Stimulated activated naive B cell treated with anti-CD40 and anti-IgM and Interleukin-4, amounts not matched to agents 10 μg/mL and 1 μg/mL and 100 μg/mL, for 72 hours (primary cell): ENCODE measurements at regions not wholly inside any gene's neighbourhood (a gene's known extent, or its start where the extent isn't known, plus 50 kb on each side); places are given as distances from the start of the nearest gene placed in this dataset.

Source experiments
- ATAC-seq, 2 donors: fragments of 150-1000 bp; cut with Tn5 transposase; replicated peaks; 2 replicates each; pipeline ENCODE4 v1.10.0; 2021; ENCODE audit warnings: moderate library complexity in 1 of 2
- DNase-seq: peaks from one replicate; pipeline ENCODE4 v3.0.0; 2021
- H3K27ac Mint-ChIP-seq: one replicate; pipeline ENCODE4 v1.8.0; 2022; ENCODE audit warnings: mild to moderate bottlenecking, mixed read lengths
- H3K27me3 Mint-ChIP-seq, 2 donors: one replicate each; pipeline ENCODE4 v1.8.0; 2022; ENCODE audit warnings: mixed read lengths in 2 of 2
- H3K36me3 Mint-ChIP-seq, 2 donors: one replicate each; pipeline ENCODE4 v1.8.0; 2022; ENCODE audit warnings: mixed read lengths in 2 of 2, mild to moderate bottlenecking in 1 of 2
- H3K4me1 Mint-ChIP-seq, 2 donors: one replicate each; pipeline ENCODE4 v1.8.0; 2022; ENCODE audit warnings: mixed read lengths in 2 of 2, mild to moderate bottlenecking in 1 of 2
- H3K4me3 Mint-ChIP-seq, 2 donors: one replicate each; pipeline ENCODE4 v1.8.0; 2022; ENCODE audit warnings: mild to moderate bottlenecking in 2 of 2, mixed read lengths in 2 of 2, moderate library complexity in 1 of 2
- H3K9me3 Mint-ChIP-seq, 2 donors: one replicate each; pipeline ENCODE4 v1.8.0; 2022; ENCODE audit warnings: mixed read lengths in 2 of 2, mild to moderate bottlenecking in 1 of 2

DNA sequence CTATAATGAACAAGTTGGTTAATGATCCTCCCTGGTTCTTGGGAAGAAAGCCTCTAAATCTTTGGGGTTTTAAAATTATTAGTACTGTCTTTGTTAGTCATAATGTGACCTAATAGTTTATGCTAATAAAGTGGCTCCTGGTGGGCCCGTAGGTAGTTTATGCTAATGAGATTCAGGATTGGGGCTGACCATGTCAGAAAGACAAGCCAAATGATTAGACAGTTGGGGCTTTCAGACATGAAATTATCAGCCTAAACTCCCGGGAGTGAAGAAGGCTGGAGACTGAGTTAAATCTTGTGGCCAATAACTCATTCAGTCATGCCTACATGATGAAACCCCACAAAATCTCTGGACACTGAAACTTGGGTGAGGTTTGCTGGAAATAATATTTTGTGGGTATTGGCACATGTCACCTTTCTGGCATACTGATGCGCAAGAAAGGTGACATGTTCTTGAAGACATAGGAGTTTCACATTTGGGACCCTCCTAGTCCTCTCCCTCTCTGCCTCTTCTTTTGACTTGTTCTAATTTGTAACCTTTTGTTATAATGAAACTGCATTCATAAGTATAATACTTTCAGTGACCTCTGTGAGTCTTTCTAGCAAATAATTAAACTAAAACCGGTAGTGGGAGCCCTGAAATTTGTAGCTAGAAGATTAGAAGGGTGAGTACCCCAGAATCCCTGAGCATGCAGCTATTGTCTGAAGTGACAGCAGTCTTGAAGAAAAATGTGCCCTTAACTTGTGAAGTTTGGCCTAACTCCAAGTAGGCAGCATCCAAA is 196.8 kb upstream of the FSTL5 start:
- Mint-ChIP-seq H3K36me3 (no peaks in the 10 kb centered on the region), H3K9me3 (peaks cover 0 to 2% of the 10 kb centered on the region in 2 donors), H3K27ac (no peak overlapping the region), H3K4me1 (no peaks in the 10 kb centered on the region), H3K27me3 (no peaks in the 10 kb centered on the region), H3K4me3 (no peak overlapping the region)
- ATAC-seq (no peak), DNase-seq (no peak)

DNA sequence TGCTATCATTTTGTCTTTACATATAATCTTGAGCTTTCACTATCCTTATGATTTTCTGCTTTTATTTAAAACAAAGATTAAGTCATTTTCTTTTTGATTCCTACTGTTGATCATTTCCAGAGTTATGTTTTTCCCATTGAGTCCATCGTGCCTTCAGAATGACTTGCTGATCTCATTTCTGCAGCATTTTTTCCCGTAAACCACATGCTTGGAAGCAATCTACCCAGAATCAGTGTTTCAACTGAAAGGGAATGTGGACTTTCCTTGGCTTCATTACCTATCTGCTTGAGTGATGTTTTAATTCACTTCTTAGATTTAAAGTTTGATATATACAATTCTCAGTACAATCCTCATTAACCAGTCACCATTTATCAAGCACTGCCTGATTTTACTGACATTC is 192.4 kb upstream of the FSTL5 start:
- no peaks in the 10 kb centered on the region for H3K9me3 Mint-ChIP-seq
- ATAC-seq, result no peak
- no peak overlapping the region for H3K27ac Mint-ChIP-seq
- DNase-seq, result no peak
- H3K27me3 Mint-ChIP-seq, result no peaks in the 10 kb centered on the region
- H3K4me1 Mint-ChIP-seq, result no peaks in the 10 kb centered on the region
- no peaks in the 10 kb centered on the region for H3K36me3 Mint-ChIP-seq
- no peak overlapping the region for H3K4me3 Mint-ChIP-seq

DNA sequence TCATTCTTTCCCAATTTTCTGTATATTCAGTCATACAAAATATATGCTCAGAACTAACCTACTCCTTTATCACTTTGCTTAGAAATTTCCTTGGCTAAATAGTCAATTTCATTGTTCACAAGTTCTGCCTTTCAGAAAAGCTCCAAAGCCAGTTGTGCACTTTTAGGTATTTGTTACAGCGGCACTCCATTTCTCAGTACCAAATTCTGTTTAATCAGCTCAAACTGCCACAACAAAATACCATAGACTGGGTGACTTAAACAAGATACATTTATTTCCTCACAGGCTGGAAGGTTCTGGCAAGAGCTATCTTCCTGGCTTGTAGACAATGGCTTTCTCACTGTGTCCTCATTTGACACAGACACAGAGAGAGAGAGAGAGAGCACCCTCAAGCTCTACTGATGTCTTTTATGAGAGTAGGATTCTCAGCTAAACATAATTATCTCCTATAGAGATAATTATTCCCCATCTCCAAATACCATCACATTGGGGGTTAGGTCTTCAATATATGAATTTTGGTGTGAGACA is 188.8 kb upstream of the FSTL5 start:
- Mint-ChIP-seq H3K9me3 (no peaks in the 10 kb centered on the region), H3K27me3 (no peaks in the 10 kb centered on the region), H3K4me1 (no peaks in the 10 kb centered on the region), H3K27ac (no peak overlapping the region), H3K4me3 (no peak overlapping the region), H3K36me3 (no peaks in the 10 kb centered on the region)
- ATAC-seq (no peak), DNase-seq (no peak)

GRCh38 chr4:162350331-162350730 is 186.5 kb upstream of the FSTL5 start:
- no peak overlapping the region for H3K4me3 Mint-ChIP-seq
- H3K27ac Mint-ChIP-seq, result no peak overlapping the region
- H3K27me3 Mint-ChIP-seq, result no peaks in the 10 kb centered on the region
- H3K4me1 Mint-ChIP-seq, result peaks cover 0 to 3% of the 10 kb centered on the region in 2 donors
- DNase-seq (no peak), ATAC-seq (no peak)
- H3K36me3 Mint-ChIP-seq, result no peaks in the 10 kb centered on the region
- no peaks in the 10 kb centered on the region for H3K9me3 Mint-ChIP-seq

- Mint-ChIP-seq H3K4me3 (no peak overlapping the region), H3K36me3 (no peaks in the 10 kb centered on the region), H3K27ac (no peak overlapping the region), H3K4me1 (peaks cover 0 to 3% of the 10 kb centered on the region in 2 donors), H3K27me3 (no peaks in the 10 kb centered on the region), H3K9me3 (no peaks in the 10 kb centered on the region)
- no peak for ATAC-seq
- no peak for DNase-seq
These were observed 185.6 kb upstream of the FSTL5 start for GRCh38 chr4:162349395-162349794.

GRCh38 chr4:162347842-162348213 is 184.0 kb upstream of the FSTL5 start:
- Mint-ChIP-seq H3K36me3 (no peaks in the 10 kb centered on the region), H3K27me3 (no peaks in the 10 kb centered on the region), H3K9me3 (peaks cover 0 to 3% of the 10 kb centered on the region in 2 donors), H3K27ac (no peak overlapping the region), H3K4me1 (peaks cover 0 to 3% of the 10 kb centered on the region in 2 donors), H3K4me3 (no peak overlapping the region)
- DNase-seq (no peak), ATAC-seq (no peak)

DNA sequence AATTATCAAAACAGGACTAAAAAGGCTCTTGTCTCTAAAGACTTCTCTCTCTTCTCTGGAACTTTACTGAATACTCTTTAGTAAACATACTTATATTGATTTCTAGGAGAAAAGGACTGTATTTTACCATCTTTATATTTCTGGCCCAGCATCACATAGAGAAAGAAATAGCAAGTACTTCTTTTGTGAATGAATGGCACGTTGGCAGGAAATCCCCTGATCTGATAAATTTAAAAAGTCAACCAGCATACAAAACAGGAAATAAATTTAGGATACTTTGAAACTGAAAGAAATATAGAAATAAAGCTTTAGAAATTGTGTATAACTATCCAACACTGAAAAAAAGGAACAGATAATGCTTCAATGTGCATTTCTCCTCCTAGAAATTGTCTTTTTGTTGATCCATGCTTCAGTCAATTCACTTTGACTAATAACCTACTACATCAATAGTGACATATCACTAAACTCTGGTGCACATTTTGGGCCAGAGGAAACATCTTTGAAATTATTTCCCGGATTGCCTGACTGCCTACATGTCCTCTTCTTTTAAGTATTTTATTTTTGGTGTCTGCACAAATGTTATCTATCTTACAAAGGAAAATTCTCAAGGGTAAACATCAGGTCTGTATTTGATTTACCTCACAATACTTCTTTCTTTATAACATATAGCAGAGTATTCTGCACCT is 183.5 kb upstream of the FSTL5 start:
- no peak overlapping the region for H3K27ac Mint-ChIP-seq
- ATAC-seq (no peak), DNase-seq (no peak)
- peaks cover 0 to 3% of the 10 kb centered on the region in 2 donors for H3K4me1 Mint-ChIP-seq
- H3K27me3 Mint-ChIP-seq, result no peaks in the 10 kb centered on the region
- peaks cover 0 to 5% of the 10 kb centered on the region in 2 donors for H3K9me3 Mint-ChIP-seq
- H3K36me3 Mint-ChIP-seq, result no peaks in the 10 kb centered on the region
- no peak overlapping the region for H3K4me3 Mint-ChIP-seq

DNA sequence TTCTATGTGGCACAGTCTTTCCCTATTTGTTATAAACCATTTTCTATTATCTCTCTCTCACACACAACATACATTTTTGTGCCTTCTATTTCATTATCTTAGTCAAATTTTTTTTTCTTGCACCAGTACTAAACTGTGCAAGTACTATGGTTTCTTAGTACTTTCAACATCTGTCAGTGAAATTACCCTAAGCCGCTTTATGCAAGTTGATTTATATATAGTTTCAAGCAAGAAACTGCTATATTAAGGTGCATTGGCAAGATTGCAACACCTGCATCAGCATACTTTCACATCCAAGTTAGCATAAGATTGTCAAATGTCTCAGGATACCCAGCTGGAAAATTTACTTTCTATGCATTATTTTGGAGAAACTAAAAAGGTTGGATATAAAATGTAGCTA is 180.2 kb upstream of the FSTL5 start:
- DNase-seq (no peak), ATAC-seq (no peak)
- Mint-ChIP-seq H3K4me1 (peaks cover 0 to 3% of the 10 kb centered on the region in 2 donors), H3K36me3 (no peaks in the 10 kb centered on the region), H3K27me3 (no peaks in the 10 kb centered on the region), H3K27ac (no peak overlapping the region), H3K4me3 (no peak overlapping the region), H3K9me3 (peaks cover 0 to 5% of the 10 kb centered on the region in 2 donors)

DNA sequence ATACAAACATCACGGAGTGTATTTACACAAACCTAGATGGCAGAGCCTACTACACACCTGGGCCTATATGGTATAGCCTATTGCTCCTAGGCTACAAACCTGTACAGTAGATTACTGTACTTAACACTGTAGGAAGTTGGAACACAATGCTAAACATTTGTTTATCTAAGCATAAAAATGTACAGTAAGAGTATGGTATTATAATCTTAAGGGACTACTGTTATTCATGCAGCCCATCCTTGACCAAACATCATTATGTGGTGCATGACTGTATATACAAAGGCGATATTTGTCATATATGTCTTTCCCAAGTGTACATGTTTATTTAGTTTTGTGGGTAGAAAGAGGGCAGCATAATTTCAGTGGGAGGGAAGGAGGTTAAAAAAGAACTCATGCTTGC is 177.7 kb upstream of the FSTL5 start:
- Mint-ChIP-seq H3K27me3 (no peaks in the 10 kb centered on the region), H3K9me3 (peaks cover 0 to 5% of the 10 kb centered on the region in 2 donors), H3K4me1 (peaks cover 0 to 2% of the 10 kb centered on the region in 2 donors), H3K4me3 (no peak overlapping the region), H3K36me3 (no peaks in the 10 kb centered on the region), H3K27ac (no peak overlapping the region)
- DNase-seq (no peak), ATAC-seq (no peak)

DNA sequence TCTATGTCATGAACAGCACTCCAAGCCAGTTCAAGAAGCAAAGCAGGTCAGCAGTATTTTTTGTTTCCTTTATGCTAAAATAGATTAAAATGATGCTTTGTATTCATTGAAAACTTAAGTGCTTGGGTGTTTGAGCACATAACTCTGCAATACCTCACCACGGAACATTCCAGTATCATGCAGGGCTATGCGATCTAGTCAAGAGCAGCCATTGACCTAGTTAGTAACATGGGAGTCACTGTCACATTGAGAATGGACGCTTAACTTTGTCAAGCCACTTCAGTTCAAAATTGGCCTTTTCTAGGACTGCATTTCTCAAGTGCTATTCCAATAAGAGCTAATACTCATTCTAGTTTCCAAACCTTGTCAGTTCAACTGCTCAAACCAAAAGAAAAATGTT is 160.1 kb upstream of the FSTL5 start:
- no peak for ATAC-seq
- no peaks in the 10 kb centered on the region for H3K36me3 Mint-ChIP-seq
- no peaks in the 10 kb centered on the region for H3K9me3 Mint-ChIP-seq
- no peaks in the 10 kb centered on the region for H3K27me3 Mint-ChIP-seq
- H3K4me1 Mint-ChIP-seq, result no peaks in the 10 kb centered on the region
- H3K27ac Mint-ChIP-seq, result no peak overlapping the region
- DNase-seq, result no peak
- no peak overlapping the region for H3K4me3 Mint-ChIP-seq

DNA sequence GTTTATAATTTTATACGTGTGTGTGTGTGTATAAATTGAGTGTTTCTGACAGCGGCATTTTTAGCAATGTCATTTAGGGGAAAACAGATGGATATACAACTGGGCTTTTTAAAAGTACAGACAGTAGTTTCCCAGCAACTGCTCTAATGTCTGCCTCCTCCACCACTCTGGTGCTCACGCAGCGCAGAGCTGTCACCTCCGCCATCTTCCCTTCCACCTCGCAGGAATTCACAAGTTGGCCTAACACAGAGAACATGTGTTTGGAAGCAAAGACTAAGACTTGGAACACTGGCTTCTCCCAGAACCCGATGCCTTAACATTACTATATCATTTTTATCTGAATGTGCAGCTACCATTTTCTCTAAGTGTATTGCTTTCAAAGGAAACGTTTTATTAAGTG is 158.3 kb upstream of the FSTL5 start:
- no peaks in the 10 kb centered on the region for H3K9me3 Mint-ChIP-seq
- H3K27ac Mint-ChIP-seq, result no peak overlapping the region
- no peaks in the 10 kb centered on the region for H3K27me3 Mint-ChIP-seq
- ATAC-seq (no peak), DNase-seq (no peak)
- H3K36me3 Mint-ChIP-seq, result no peaks in the 10 kb centered on the region
- H3K4me1 Mint-ChIP-seq, result no peaks in the 10 kb centered on the region
- no peak overlapping the region for H3K4me3 Mint-ChIP-seq

DNA sequence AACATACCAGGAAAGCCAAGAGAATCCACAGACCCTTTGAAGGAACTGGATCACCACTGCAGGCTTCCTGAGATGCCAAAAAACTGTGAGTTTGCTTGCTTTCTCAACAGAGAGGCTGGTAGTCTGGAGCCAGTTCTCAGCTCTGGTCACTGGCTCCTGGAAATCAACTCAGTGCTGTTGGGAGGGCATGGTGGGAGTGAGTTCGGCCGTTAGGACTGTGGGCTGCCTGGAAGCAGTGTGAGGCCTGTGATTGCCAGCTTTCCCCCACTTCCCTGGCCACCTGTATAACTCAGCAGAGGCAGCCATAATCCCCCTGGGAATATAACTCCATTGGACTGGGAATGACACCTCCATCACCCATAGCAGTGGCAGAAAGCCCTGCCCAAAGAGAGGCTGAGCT is 122.0 kb upstream of the FSTL5 start:
- DNase-seq (no peak), ATAC-seq (no peak)
- Mint-ChIP-seq H3K4me1 (no peaks in the 10 kb centered on the region), H3K27me3 (no peaks in the 10 kb centered on the region), H3K27ac (no peak overlapping the region), H3K36me3 (no peaks in the 10 kb centered on the region), H3K4me3 (no peak overlapping the region), H3K9me3 (peaks cover 8 to 21% of the 10 kb centered on the region in 2 donors)

DNA sequence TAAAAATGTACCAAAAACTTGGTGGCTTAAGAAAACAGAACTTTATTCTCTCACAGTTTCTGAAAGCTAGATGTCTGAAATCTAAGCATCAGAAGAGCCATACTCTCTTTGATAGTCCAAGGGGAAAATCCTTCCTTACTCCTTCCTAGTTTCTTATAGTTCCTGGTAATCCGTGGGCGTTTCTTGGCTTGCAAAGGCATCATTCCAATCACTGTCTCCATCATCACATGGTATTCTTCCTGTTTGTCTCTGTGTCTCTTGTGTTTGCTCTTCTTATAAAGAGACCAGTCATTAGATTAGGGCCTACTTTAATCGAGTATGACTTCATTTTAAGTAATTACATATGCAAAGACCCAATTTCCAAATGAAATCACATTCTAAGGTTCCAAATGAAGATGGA is 118.9 kb upstream of the FSTL5 start:
- ATAC-seq (no peak), DNase-seq (no peak)
- Mint-ChIP-seq H3K27ac (no peak overlapping the region), H3K4me1 (no peaks in the 10 kb centered on the region), H3K4me3 (no peak overlapping the region), H3K9me3 (peaks cover 6 to 8% of the 10 kb centered on the region in 2 donors), H3K27me3 (no peaks in the 10 kb centered on the region), H3K36me3 (no peaks in the 10 kb centered on the region)

DNA sequence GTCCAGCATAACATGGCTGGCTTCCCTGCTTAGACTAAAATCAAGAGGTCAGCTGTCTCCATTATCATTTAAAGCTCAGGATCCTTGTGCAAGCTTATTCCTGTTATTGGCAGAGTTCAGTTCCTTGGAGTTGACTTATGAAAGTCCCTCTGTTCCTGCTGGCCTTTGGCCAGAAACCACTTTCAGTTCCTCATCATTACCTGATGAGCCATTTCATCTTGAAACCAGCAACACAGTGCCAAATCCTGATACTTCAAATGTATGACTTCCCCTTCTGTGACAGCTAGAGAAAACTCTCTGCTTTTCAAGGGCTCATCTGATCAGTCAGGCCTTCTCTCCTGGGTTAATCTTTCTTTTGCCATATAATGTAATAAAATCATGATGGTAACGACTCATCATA is 110.6 kb upstream of the FSTL5 start:
- Mint-ChIP-seq H3K27me3 (no peaks in the 10 kb centered on the region), H3K27ac (no peak overlapping the region), H3K36me3 (no peaks in the 10 kb centered on the region), H3K4me1 (peaks cover 0 to 2% of the 10 kb centered on the region in 2 donors), H3K4me3 (no peak overlapping the region), H3K9me3 (peaks cover 0 to 2% of the 10 kb centered on the region in 2 donors)
- DNase-seq, result peak; percentile 4
- ATAC-seq, result peak; percentile 67 to 79

DNA sequence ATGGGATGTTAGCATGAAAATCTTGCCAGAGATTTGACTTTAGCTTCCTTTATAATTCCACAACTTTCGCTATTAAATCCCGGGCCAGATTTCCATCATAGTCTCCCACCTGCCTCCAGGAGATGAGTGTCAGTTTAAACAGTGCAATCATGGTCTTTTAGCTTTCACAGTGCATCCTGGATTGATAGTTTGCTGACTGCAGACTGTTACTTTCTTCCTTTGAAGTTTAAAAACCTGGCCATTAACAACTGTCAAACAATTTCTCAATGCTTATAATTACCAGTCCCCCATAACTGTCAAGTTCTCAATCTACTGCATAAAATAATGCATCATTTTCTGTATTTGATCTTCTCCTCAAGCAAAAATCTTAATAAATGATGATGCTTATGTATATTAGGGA is 108.4 kb upstream of the FSTL5 start:
- ATAC-seq (no peak), DNase-seq (no peak)
- H3K4me3 Mint-ChIP-seq, result no peak overlapping the region
- H3K4me1 Mint-ChIP-seq, result peaks cover 0 to 2% of the 10 kb centered on the region in 2 donors
- no peak overlapping the region for H3K27ac Mint-ChIP-seq
- no peaks in the 10 kb centered on the region for H3K27me3 Mint-ChIP-seq
- peaks cover 0 to 2% of the 10 kb centered on the region in 2 donors for H3K9me3 Mint-ChIP-seq
- H3K36me3 Mint-ChIP-seq, result no peaks in the 10 kb centered on the region
